KMS-11 (cell line): ENCODE measurements at regions not wholly inside any gene's neighbourhood (a gene's known extent, or its start where the extent isn't known, plus 50 kb on each side); places are given as distances from the start of the nearest gene placed in this dataset.
"Not testable (repeated sequence)": the region's sequence is repeated elsewhere in the genome, so short reads cannot be mapped to it uniquely, and the experiment has no call there.

Experiments used
- H2AFZ ChIP-seq: fragments of 200-600 bp; sonication (generic); 2 replicates; pipeline ENCODE4 v1.6.1; 2016; ENCODE audit warnings: antibody characterized with exemption, mixed run types, low read depth
- H3K27ac ChIP-seq: fragments of 200-600 bp; sonication (generic); 2 replicates; pipeline ENCODE4 v1.6.1; 2016; ENCODE audit warnings: mild to moderate bottlenecking, mixed run types
- H3K27me3 ChIP-seq: fragments of 200-600 bp; sonication (generic); 2 replicates; pipeline ENCODE4 v1.6.1; 2017; ENCODE audit warnings: mild to moderate bottlenecking, low read depth, mixed run types, moderate library complexity; ENCODE audit not compliant: insufficient read depth
- H3K36me3 ChIP-seq: fragments of 200-600 bp; sonication (generic); 2 replicates; pipeline ENCODE4 v1.6.1; 2017; ENCODE audit warnings: mild to moderate bottlenecking, mixed run types; ENCODE audit not compliant: insufficient read depth
- H3K4me1 ChIP-seq: fragments of 200-600 bp; sonication (generic); 2 replicates; pipeline ENCODE4 v1.6.1; 2016; ENCODE audit warnings: mild to moderate bottlenecking, low read depth, mixed run types; ENCODE audit not compliant: poor library complexity, severe bottlenecking
- H3K4me2 ChIP-seq: fragments of 200-600 bp; sonication (generic); 2 replicates; pipeline ENCODE4 v1.7.0; 2016; ENCODE audit warnings: mild to moderate bottlenecking, mixed run types
- H3K4me3 ChIP-seq: fragments of 200-600 bp; sonication (generic); IDR thresholded peaks from 2 replicates; pipeline ENCODE4 v1.6.1; 2017; ENCODE audit warnings: low read depth, low read length, mixed read lengths; ENCODE audit not compliant: insufficient read depth
- H3K79me2 ChIP-seq: fragments of 200-600 bp; sonication (generic); 2 replicates; pipeline ENCODE4 v1.6.1; 2016; ENCODE audit warnings: low read depth, mixed run types; ENCODE audit not compliant: insufficient read depth
- H3K9ac ChIP-seq: fragments of 200-600 bp; sonication (generic); 2 replicates; pipeline ENCODE4 v1.6.1; 2016; ENCODE audit warnings: mild to moderate bottlenecking, mixed run types
- H4K20me1 ChIP-seq: fragments of 200-600 bp; sonication (generic); 2 replicates; pipeline ENCODE4 v1.6.1; 2016; ENCODE audit warnings: mild to moderate bottlenecking, mixed run types; ENCODE audit not compliant: insufficient read depth
- TF ChIP-seq, protein P1 (sequence below): fragments of 200-600 bp; sonication (generic); conservative IDR thresholded peaks from 2 replicates; pipeline ENCODE4 v1.6.1; 2017; ENCODE audit warnings: low read depth, mild to moderate bottlenecking, antibody characterized with exemption, low read length, moderate library complexity, mixed read lengths

DNA sequence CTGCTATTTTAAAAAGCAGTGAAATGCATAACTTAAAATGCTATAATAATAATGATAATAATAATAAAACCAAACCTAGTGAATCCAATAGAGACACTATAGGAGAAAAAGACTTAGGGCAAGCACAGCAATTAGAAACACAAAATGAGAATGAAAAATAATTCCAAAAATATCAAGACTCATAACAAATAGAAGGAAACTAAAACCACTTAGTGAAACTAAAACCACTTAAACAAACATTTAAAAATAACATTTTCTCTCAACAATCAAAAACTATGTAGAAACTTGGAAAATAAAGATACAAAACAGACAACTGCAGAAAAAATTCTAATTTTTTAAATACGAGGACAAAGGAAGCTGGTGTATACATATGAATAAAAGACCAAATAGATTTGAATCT, 655.2 kb upstream of the NRG3 start:
- H4K20me1 ChIP-seq: no peaks in the 10 kb centered on the region
- H3K4me1 ChIP-seq: peaks cover 17% of the 10 kb centered on the region
- no peaks in the 10 kb centered on the region for H3K27me3 ChIP-seq
- H3K79me2 ChIP-seq: no peaks in the 10 kb centered on the region
- H3K9ac ChIP-seq: no peak overlapping the region
- H3K36me3 ChIP-seq: no peaks in the 10 kb centered on the region
- no peak overlapping the region for H3K27ac ChIP-seq
- TF ChIP-seq, protein P1, sequence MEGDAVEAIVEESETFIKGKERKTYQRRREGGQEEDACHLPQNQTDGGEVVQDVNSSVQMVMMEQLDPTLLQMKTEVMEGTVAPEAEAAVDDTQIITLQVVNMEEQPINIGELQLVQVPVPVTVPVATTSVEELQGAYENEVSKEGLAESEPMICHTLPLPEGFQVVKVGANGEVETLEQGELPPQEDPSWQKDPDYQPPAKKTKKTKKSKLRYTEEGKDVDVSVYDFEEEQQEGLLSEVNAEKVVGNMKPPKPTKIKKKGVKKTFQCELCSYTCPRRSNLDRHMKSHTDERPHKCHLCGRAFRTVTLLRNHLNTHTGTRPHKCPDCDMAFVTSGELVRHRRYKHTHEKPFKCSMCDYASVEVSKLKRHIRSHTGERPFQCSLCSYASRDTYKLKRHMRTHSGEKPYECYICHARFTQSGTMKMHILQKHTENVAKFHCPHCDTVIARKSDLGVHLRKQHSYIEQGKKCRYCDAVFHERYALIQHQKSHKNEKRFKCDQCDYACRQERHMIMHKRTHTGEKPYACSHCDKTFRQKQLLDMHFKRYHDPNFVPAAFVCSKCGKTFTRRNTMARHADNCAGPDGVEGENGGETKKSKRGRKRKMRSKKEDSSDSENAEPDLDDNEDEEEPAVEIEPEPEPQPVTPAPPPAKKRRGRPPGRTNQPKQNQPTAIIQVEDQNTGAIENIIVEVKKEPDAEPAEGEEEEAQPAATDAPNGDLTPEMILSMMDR: no peak
- peak overlapping the region; percentile 17 for H3K4me2 ChIP-seq
- H3K4me3 ChIP-seq: no peak overlapping the region
- no peak overlapping the region for H2AFZ ChIP-seq

DNA sequence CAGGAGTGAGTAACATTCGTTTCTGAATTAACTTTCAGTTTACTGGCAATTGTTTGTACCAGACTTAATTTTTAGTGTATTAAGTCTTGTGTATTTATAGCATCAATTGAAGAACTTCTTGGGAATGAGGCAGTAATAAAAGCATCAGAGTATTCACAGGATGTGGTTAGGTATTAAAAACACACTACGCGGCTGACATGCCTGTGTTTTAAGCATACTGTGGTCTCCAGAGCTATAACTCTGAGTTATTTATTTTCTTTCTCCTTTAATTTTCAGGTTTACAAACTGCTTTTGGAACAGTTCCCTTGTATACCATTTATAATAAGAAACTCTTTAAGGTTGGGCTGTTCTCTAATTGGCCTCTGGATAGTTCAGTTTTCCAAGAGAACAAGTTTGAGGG, 626.1 kb upstream of the NRG3 start:
- Histone ChIP-seq H2AFZ (no peak overlapping the region), H3K27me3 (no peaks in the 10 kb centered on the region), H3K27ac (no peak overlapping the region), H3K9ac (no peak overlapping the region), H3K4me3 (no peak overlapping the region), H3K36me3 (no peaks in the 10 kb centered on the region), H3K4me2 (no peak overlapping the region), H3K79me2 (no peaks in the 10 kb centered on the region), H4K20me1 (no peaks in the 10 kb centered on the region), H3K4me1 (no peaks in the 10 kb centered on the region)
- TF ChIP-seq, protein P1: no peak

DNA sequence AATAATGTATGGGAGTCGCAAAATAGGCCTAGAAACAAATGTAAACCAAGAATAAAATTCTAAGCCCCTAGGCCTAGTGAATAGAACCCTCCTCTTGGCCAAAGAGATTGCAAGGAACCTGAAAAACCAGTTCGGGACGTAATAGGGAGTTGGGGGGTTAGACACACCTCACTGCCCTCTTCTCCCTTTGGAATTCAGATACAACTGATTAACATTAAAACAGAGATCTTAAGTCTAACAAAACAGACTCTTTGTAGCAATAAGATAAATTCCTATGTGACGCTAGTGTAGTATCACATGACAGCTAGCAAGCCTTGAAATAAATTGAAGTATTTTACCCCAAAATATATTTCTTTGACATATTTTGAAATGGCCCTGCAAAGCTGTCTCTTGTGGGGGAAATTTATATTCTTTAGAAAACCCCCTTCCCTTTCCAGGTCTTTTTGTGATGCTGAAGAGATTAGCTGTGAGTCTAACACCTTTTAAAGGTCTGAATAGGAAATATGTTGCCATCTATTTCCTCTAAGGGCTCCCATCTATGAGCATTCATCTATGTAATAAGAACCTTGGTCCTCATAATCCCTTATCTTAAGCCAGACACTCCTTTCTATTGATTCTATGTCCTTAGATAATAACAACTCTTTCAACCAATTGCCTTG, 623.4 kb upstream of the NRG3 start:
- no peaks in the 10 kb centered on the region for H3K4me1 ChIP-seq
- no peaks in the 10 kb centered on the region for H4K20me1 ChIP-seq
- no peak overlapping the region for H3K27ac ChIP-seq
- no peaks in the 10 kb centered on the region for H3K27me3 ChIP-seq
- no peak overlapping the region for H2AFZ ChIP-seq
- no peak overlapping the region for H3K4me2 ChIP-seq
- H3K4me3 ChIP-seq: no peak overlapping the region
- H3K9ac ChIP-seq: no peak overlapping the region
- H3K79me2 ChIP-seq: no peaks in the 10 kb centered on the region
- TF ChIP-seq, protein P1: no peak
- H3K36me3 ChIP-seq: no peaks in the 10 kb centered on the region

DNA sequence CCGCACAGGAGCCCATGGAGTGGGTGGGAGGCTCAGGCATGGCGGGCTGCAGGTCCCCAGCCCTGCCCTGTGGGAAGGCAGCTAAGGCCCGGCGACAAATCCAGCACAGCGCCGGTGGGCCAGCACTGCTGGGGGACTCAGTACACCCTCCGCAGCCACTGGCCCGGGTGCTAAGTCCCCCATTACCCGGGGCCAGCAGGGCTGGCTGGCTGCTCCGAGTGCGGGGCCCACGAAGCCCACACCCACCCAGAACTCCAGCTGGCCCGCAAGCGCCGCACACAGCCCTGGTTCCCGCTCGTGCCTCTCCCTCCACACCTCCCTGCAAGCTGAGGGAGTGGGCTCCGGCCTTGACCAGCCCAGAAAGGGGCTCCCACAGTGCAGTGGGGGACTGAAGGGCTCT, 610.0 kb upstream of the NRG3 start:
- H3K36me3 ChIP-seq, H3K4me2 ChIP-seq, H3K4me3 ChIP-seq, H3K4me1 ChIP-seq, H3K9ac ChIP-seq, H2AFZ ChIP-seq, H3K79me2 ChIP-seq, H3K27ac ChIP-seq, H3K27me3 ChIP-seq, H4K20me1 ChIP-seq: not testable (repeated sequence)

DNA sequence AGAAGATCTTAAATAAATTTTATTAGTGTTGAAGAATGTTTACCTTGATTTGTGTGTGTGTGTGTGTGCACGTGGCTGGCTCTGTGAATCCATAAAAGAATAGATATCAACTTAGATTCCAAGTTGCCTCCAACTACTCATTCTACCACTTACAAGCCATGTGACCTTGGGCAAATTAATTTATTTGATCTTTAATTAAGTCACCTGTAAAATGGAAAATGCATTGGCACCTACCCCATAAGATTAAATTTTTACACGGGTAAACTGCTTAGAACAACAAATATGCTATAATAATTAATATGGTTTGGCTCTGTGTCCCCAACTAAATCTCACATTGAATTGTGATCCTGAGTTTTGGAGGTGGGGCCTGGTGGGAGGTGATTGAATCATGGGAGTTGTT, 604.9 kb upstream of the NRG3 start:
- Histone ChIP-seq H3K36me3 (no peaks in the 10 kb centered on the region), H3K4me1 (peaks cover 8% of the 10 kb centered on the region), H3K27ac (no peak overlapping the region), H2AFZ (no peak overlapping the region), H4K20me1 (no peaks in the 10 kb centered on the region), H3K79me2 (no peaks in the 10 kb centered on the region), H3K4me2 (no peak overlapping the region), H3K9ac (no peak overlapping the region), H3K27me3 (no peaks in the 10 kb centered on the region), H3K4me3 (no peak overlapping the region)
- TF ChIP-seq, protein P1: no peak
